ENCODE measurements at regions not wholly inside any gene's neighbourhood (a gene's known extent, or its start where the extent isn't known, plus 50 kb on each side); places are given as distances from the start of the nearest gene placed in this dataset.
"Not testable (repeated sequence)": the region's sequence is repeated elsewhere in the genome, so short reads cannot be mapped to it uniquely, and the experiment has no call there.

DNA sequence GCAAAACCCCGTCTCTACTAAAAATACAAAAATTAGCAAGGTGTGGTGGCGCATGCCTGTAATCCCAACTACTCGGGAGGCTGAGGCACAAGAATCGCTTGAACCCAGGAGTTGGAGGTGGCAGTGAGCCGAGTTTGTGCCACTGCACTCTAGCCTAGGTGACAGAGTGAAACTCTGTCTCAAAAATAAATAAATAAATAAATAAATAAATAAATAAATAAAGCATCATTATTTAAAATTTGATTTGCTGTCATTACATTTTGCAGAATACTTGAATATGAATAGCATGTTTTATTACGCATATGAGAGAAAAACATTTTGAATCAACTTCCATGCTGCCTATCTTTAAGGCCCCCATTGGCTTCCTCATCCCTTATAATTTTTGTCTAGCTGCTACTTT is 53.4 kb upstream of the MED14 start:
- H3K27ac ChIP-seq: not testable (repeated sequence)

DNA sequence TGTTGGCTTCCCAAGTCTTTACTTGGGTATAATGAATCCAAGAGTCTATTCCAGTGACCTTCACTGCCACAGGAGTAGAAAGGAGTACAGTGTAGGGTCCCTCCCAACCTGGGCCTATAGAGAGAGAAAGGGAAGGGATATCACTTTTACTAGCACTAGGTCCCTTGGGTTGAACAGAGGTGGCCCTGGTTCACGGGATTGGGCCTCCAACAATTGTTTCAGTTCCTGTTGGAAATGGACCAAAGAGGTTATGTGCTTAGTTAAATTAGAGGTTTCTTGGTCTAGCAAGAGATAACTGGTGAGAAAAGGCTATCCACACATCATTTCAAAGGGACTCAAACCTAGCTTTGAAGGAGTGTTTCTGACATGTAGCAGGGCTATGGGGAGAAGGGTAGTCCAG is 57.1 kb upstream of the MED14 start:
- TF ChIP-seq, protein P1, sequence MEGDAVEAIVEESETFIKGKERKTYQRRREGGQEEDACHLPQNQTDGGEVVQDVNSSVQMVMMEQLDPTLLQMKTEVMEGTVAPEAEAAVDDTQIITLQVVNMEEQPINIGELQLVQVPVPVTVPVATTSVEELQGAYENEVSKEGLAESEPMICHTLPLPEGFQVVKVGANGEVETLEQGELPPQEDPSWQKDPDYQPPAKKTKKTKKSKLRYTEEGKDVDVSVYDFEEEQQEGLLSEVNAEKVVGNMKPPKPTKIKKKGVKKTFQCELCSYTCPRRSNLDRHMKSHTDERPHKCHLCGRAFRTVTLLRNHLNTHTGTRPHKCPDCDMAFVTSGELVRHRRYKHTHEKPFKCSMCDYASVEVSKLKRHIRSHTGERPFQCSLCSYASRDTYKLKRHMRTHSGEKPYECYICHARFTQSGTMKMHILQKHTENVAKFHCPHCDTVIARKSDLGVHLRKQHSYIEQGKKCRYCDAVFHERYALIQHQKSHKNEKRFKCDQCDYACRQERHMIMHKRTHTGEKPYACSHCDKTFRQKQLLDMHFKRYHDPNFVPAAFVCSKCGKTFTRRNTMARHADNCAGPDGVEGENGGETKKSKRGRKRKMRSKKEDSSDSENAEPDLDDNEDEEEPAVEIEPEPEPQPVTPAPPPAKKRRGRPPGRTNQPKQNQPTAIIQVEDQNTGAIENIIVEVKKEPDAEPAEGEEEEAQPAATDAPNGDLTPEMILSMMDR (conservative IDR thresholded peaks at IDR 0.05): no peak
- no peak for TF ChIP-seq ZFX (IDR thresholded peaks at IDR 0.05)
- H3K27ac ChIP-seq: no peak overlapping the region

DNA sequence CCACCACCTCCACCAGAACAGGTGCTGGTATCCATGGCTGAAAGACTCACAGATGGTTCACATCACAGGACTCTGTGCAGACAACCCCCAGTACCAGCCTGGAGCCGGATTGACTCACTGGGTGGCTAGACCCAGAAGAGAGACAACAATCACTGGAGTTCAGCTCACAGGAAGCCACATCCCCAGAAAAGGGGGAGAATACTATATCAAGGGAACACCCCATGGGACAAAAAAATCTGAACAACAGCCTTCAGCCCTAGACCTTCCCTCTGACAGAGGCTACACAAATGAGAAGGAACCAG is 59.4 kb upstream of the MED14 start:
- not testable (repeated sequence) for H3K27ac ChIP-seq

DNA sequence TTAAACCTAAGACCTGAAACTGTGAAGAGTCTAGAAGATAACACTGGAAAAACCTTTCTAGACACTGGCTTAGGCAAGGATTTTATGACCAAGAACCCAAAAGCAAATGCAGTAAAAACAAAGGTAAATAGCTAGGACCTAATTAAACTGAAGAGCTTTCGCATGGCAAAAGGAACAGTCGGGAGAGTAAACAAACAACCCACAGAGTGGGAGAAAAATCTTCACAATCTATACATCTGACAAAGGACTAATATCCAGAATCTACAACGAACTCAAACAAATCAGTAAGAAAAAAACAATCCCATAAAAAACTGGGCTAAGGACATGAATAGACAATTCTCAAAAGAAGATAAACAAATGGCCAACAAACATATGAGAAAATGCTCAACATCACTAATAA is 64.4 kb upstream of the MED14 start:
- not testable (repeated sequence) for H3K27ac ChIP-seq

DNA sequence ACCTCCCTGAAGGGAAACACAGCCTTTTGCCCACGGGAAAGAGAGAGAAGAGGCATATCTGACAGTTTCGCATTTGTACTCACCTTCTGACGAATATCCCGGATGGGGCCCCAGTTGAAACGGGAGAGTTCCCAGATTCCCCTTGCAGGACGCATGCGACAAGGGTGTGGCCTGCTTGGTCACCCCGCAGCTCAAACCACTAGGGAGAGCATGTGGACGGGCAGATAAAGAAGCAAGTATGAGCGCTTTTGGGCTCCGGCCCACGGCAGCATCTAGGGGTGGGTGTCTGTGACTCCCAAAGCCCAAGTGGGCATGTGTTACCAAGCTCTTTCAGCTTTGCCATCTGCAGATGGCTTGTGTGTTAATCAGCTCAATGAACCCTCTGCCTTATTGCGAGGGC is 70.1 kb upstream of the MED14 start:
- H3K27ac ChIP-seq: no peak overlapping the region
- TF ChIP-seq, protein P1 (conservative IDR thresholded peaks at IDR 0.05): no peak
- no peak for TF ChIP-seq ZFX (IDR thresholded peaks at IDR 0.05)

DNA sequence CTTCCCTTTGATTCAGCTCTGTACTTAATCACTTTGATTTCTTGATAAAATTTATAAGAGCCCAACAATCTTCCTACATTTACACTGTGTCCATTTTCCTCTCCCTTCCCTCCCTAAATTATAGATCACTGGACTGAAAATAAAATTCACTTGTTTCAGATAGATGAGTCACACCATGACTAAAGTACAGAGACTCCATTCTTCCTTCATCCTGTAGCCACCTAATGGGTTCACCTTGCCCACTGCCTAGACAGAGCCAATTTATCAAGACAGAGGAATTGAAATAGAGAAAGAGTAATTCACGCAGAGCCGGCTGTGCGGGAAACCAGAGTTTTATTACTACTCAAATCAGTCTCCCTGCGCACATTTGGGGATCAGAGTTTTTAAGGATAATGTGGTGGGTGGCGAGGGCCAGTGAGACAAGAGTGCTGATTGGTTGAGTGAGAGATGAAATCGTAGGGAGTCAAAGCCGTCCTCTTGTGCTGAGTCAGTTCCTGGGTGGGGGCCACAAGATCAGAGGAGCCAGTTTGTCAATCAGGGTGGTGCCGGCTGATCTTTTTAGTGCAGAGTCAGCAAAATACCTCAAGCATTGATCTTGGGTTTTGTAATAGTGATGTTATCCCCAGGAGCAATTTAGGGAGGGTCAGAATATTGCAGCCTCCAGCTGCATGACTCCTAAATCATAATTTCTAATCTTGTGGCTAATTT is 71.3 kb upstream of the MED14 start:
- no peak for TF ChIP-seq ZFX (IDR thresholded peaks at IDR 0.05)
- TF ChIP-seq, protein P1 (conservative IDR thresholded peaks at IDR 0.05): no peak
- no peak overlapping the region for H3K27ac ChIP-seq

DNA sequence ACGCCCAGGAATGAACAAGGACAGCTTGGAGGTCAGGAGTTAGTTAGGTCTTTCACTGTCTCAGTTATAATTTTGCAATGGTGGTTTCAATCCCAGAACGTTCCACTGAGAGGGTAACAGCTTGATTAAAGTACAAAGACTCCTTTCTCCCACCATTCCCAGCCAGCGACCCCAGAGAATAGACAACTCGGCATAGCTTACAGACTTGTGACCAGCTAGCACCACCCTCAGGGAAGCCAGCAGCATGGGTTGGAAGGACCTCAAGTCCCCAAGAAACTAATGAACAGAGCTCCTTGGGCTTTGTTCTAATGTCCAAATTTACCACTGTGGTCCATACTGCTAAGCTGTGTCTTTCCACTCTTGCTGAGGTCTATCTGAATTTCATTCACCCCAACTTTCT is 72.0 kb upstream of the MED14 start:
- H3K27ac ChIP-seq: no peak overlapping the region
- TF ChIP-seq ZFX (IDR thresholded peaks at IDR 0.05): no peak
- TF ChIP-seq, protein P1 (conservative IDR thresholded peaks at IDR 0.05): no peak

DNA sequence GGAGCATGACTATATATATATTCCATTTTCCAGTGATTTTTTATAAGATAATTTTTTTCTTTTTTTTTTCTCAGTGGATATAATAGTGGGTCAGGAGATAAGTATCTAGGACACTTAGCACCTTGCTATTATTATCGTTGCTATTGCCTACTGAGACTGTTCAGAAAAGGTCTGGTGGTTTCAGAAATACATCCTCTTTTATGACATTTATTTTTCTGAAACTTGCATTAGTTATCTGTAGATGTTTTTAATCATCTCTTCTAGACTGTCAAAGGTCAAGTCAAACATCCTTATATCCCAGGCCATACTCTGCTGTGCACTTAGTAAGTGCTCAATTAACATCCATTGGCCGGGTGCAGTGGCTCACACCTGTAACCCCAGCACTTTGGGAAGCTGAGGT is 72.9 kb upstream of the MED14 start:
- no peak overlapping the region for H3K27ac ChIP-seq
- no peak for TF ChIP-seq ZFX (IDR thresholded peaks at IDR 0.05)
- TF ChIP-seq, protein P1 (conservative IDR thresholded peaks at IDR 0.05): no peak

DNA sequence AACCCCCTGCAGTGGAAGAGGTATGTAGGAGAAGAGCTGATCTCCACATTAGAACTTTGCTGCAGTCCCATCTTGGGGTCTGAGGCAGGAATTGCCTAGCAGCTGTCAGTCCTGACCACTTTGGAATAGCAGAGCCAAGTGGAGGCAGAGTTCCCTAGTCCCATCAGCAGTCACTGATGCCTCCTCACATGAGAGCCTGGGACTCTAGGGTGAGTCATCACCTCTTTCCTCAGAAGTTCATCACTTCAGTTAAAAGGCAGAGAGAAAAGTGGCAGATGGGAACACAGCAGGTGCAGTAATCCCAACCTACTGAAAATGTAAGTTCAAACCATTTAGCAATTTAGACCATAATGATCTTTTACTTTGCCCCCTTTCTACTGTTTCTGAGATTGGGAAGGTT is 73.9 kb upstream of the MED14 start:
- no peak overlapping the region for H3K27ac ChIP-seq
- no peak for TF ChIP-seq ZFX (IDR thresholded peaks at IDR 0.05)
- TF ChIP-seq, protein P1 (conservative IDR thresholded peaks at IDR 0.05): no peak

DNA sequence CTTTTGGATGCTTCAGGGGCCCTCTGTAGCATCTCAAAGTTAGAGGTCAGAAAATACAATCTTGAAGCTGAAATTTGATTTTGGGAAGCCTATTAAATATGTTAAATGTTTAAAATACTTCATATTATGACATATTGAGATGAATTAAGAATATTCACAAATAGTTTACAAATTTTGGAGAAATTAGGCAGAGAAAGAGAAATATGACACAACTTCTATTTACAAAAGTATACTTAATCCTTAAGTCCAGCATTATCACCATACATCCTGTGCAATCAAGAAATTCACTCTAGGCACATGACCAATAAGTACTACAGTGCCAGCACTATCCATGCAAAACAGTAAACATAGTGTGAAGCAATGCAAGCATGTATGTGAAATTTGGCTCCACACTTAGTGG is 79.7 kb upstream of the MED14 start:
- H3K27ac ChIP-seq: not testable (repeated sequence)

Data from C4-2B (cell line).